Natural killer cell (primary cell): ENCODE measurements at regions not wholly inside any gene's neighbourhood (a gene's known extent, or its start where the extent isn't known, plus 50 kb on each side); places are given as distances from the start of the nearest gene placed in this dataset.

Source experiments
- ATAC-seq, 3 donors: fragments of 150-1000 bp in 2 of 3; fragments of 200-7000 bp in 1 of 3; cut with Tn5 transposase; 1 replicate in 1 of 3; 2 replicates in 2 of 3; pipeline ENCODE4 v1.10.0; 2021; ENCODE audit warnings: mild to moderate bottlenecking in 2 of 3, moderate library complexity in 2 of 3
- DNase-seq, 2 donors: peaks; one replicate each; pipeline versions ENCODE4 v3.0.0 to v3.0.0-alpha.2; 2013 to 2021; ENCODE audit warnings: mixed read lengths in 1 of 2
- H3K27ac ChIP-seq: one replicate; pipeline ENCODE4 v1.5.1; 2013; ENCODE audit warnings: mild to moderate bottlenecking, low read length
- H3K27me3 ChIP-seq: one replicate; pipeline ENCODE4 v1.6.1; 2013; ENCODE audit warnings: low read length; ENCODE audit not compliant: control insufficient read depth, insufficient read depth
- H3K36me3 ChIP-seq: one replicate; pipeline ENCODE4 v1.6.1; 2013; ENCODE audit warnings: low read length; ENCODE audit not compliant: control insufficient read depth, insufficient read depth
- H3K4me1 ChIP-seq: one replicate; pipeline ENCODE4 v1.6.1; 2013; ENCODE audit warnings: low read length; ENCODE audit not compliant: control insufficient read depth, insufficient read depth
- H3K4me3 ChIP-seq: one replicate; pipeline ENCODE4 v1.5.1; 2013; ENCODE audit warnings: low read length
- H3K9me3 ChIP-seq: one replicate; pipeline ENCODE4 v1.6.1; 2013; ENCODE audit warnings: low read length; ENCODE audit not compliant: control insufficient read depth, insufficient read depth
- H3K27ac Mint-ChIP-seq, 2 donors: one replicate each; pipeline ENCODE4 v1.8.0; 2022; ENCODE audit warnings: mild to moderate bottlenecking in 2 of 2, mixed read lengths in 2 of 2, moderate library complexity in 1 of 2
- H3K27me3 Mint-ChIP-seq, 2 donors: one replicate each; pipeline ENCODE4 v1.8.0; 2022; ENCODE audit warnings: low read depth in 2 of 2, mixed read lengths in 2 of 2
- H3K36me3 Mint-ChIP-seq: one replicate; pipeline ENCODE4 v1.8.0; 2022; ENCODE audit warnings: mixed read lengths
- H3K4me1 Mint-ChIP-seq, 2 donors: one replicate each; pipeline ENCODE4 v1.8.0; 2022; ENCODE audit warnings: mixed read lengths in 2 of 2
- H3K4me3 Mint-ChIP-seq: one replicate; pipeline ENCODE4 v1.8.0; 2022; ENCODE audit warnings: mild to moderate bottlenecking, moderate library complexity, mixed read lengths
- H3K9me3 Mint-ChIP-seq, 2 donors: one replicate each; pipeline ENCODE4 v1.8.0; 2022; ENCODE audit warnings: mixed read lengths in 2 of 2
- CTCF ChIP-seq: fragments of 200-600 bp; IDR thresholded peaks from one replicate; pipeline ENCODE4 v1.8.0; 2022; ENCODE audit warnings: antibody characterized with exemption
- WGBS: methylation state at CpG from one replicate; pipeline ENCODE4 v1.1.7; 2013; ENCODE audit warnings: missing lambda C conversion rate; ENCODE audit not compliant: insufficient coverage; 5-methylcytosine and 5-hydroxymethylcytosine counted together
- intact Hi-C: fragments of 100-400 bp; cut with micrococcal nuclease; formaldehyde crosslinking; loops from one replicate; pipeline ENCODE4 v1.14.2; 2022

- Mint-ChIP-seq H3K27me3 (no peaks in the 10 kb centered on the region), H3K4me1 (no peaks in the 10 kb centered on the region), H3K4me3 (no peak overlapping the region), H3K27ac (no peak overlapping the region), H3K36me3 (no peaks in the 10 kb centered on the region), H3K9me3 (peaks cover 7 to 9% of the 10 kb centered on the region in 2 donors)
- intact Hi-C loops, result no loop called here
- Histone ChIP-seq H3K4me3 (no peak overlapping the region), H3K9me3 (peaks cover 2% of the 10 kb centered on the region), H3K27ac (no peak overlapping the region), H3K4me1 (no peaks in the 10 kb centered on the region), H3K36me3 (no peaks in the 10 kb centered on the region), H3K27me3 (no peaks in the 10 kb centered on the region)
- ATAC-seq, result no peak
- TF ChIP-seq CTCF, result no peak
- DNase-seq, result no peak
These were observed 860.4 kb upstream of the SOX11 start for GRCh38 chr2:4831751-4832150.

- peaks cover 9 to 13% of the 10 kb centered on the region in 2 donors for H3K9me3 Mint-ChIP-seq
- H3K9me3 ChIP-seq, result peaks cover 2% of the 10 kb centered on the region
- intact Hi-C loops, result no loop called here
- no peak for DNase-seq
- no peaks in the 10 kb centered on the region for H3K36me3 Mint-ChIP-seq
- H3K27me3 Mint-ChIP-seq, result no peaks in the 10 kb centered on the region
- no peak overlapping the region for H3K4me3 Mint-ChIP-seq
- ATAC-seq, result no peak
- no peak overlapping the region for H3K4me3 ChIP-seq
- no peaks in the 10 kb centered on the region for H3K36me3 ChIP-seq
- H3K4me1 ChIP-seq, result no peaks in the 10 kb centered on the region
- TF ChIP-seq CTCF, result no peak
- no peak overlapping the region for H3K27ac ChIP-seq
- H3K4me1 Mint-ChIP-seq, result no peaks in the 10 kb centered on the region
- 97% methylated on average over 4 of the region's 5 CpGs for WGBS
- no peaks in the 10 kb centered on the region for H3K27me3 ChIP-seq
- no peak overlapping the region for H3K27ac Mint-ChIP-seq
These were observed 859.5 kb upstream of the SOX11 start for GRCh38 chr2:4832642-4833041.

- intact Hi-C loops, result no loop called here
- H3K36me3 Mint-ChIP-seq, result peaks cover 13% of the 10 kb centered on the region
These were observed 853.6 kb upstream of the SOX11 start for GRCh38 chr2:4838626-4839025.

More at GRCh38 chr2:4838626-4839025, 853.6 kb upstream of the SOX11 start:
- WGBS, result 80% methylated on average over 2 of the region's 2 CpGs
- Histone ChIP-seq H3K9me3 (peaks cover 7% of the 10 kb centered on the region), H3K4me3 (no peak overlapping the region), H3K27me3 (no peaks in the 10 kb centered on the region), H3K4me1 (no peaks in the 10 kb centered on the region), H3K27ac (no peak overlapping the region), H3K36me3 (no peaks in the 10 kb centered on the region)
- Mint-ChIP-seq H3K9me3 (peaks cover 17 to 25% of the 10 kb centered on the region in 2 donors), H3K27me3 (no peaks in the 10 kb centered on the region), H3K4me3 (no peak overlapping the region), H3K4me1 (no peaks in the 10 kb centered on the region), H3K27ac (no peak overlapping the region)
- DNase-seq, result no peak
- TF ChIP-seq CTCF, result no peak
- ATAC-seq, result no peak
